ENCODE measurements at regions not wholly inside any gene's neighbourhood (a gene's known extent, or its start where the extent isn't known, plus 50 kb on each side); places are given as distances from the start of the nearest gene placed in this dataset.

GRCh38 chr9:81388831-81389230, 300.5 kb downstream of the TLE1 start:
- no peak for DNase-seq

DNA sequence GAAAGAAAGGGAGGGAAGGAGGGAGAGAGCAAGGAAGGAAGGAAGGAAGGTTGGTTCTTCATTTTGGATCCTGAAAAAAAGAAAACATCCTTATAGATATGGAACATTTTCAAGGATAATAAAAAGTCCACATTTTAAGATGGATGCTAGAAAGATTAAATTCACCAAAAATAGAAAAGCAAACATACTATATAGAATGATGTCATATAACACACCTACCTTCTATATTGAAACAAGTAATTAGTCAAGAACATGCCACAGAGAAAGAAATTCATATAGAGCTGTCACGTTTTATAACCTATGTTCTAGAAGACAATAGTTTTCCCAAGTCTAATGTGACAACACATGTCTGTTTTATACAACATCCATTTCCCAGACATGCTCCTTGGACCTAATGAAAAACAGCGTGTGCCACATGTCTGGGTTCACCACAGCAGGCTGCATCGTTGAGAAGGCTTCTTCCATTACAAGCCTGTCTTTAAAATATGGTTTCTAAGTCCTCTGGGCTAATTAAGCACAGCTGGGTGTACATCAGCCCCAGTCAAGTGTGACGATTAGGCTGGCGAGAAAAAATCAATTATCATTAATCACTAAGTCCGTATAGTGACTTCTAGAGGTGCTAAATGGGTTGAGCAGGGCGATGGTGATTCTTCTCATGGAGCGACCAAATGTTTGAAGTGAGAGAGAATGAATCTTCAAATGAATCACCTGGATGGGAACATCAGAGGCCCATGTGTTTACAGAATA, 301.8 kb downstream of the TLE1 start:
- no peak for DNase-seq

DNA sequence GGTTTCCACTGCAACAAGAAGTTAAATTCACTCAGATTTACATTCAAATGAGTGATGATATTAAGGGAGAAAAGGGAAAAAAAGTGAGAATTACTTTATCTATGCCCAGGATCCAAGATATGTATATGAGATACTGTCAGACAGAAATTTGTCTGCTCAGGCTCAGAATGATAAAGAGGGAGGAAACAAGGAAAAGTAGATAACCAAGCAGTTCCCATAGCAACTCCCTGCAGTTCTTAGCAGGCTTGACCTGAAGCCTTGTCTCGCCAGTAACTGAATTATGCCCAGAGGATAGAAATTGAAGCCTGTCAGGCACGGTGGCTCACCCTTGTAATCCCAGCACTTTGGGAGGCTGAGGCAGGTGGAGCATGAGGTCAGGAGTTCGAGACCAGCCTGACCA, 304.4 kb downstream of the TLE1 start:
- no peak for DNase-seq

DNA sequence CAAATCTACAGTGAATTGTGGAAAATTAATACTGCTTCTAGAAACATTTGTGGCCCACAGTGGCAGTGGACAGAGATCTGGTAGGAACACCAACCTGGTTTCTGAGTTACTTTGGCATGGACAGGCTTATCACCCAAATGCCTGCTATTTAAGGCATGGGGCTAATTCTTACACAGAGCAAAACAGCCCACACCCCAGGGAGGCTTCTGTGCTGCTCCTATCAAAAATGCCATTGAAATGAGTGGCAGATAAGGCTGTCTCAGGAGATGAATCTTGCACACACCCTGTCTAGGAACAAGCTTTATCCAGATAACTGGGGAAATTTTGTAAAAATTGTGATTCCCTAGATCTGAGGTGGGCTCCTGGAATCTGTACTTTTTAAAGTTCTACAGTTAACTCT, 307.1 kb downstream of the TLE1 start:
- no peak for DNase-seq

GRCh38 chr9:81381694-81382093, 307.7 kb downstream of the TLE1 start:
- no peak for DNase-seq

GRCh38 chr9:81380504-81381359, 308.6 kb downstream of the TLE1 start:
- DNase-seq: no peak

GRCh38 chr9:81379655-81380054, 309.7 kb downstream of the TLE1 start:
- no peak for DNase-seq

- no peak for DNase-seq
Observed at GRCh38 chr9:81377921-81378320, 311.4 kb downstream of the TLE1 start.

DNA sequence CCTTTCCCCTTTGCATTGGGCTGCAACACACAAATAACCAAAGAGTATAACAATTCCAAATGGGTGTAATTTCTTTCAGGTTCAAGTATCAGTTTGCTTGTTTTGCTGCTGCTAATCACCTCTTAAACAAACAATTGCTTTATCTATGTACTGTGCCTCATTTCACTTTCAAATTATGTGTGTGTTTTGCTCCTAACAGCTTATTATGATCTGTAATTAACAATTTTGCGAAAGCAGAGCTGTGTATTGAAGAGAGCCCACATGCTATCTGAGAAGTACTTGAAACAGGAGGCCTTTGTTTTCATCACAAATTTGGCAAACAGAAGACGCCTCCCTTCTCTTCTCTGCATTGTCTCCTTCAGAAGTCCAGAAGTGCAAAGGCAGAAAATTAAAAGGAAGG, 312.0 kb downstream of the TLE1 start:
- DNase-seq: no peak

DNA sequence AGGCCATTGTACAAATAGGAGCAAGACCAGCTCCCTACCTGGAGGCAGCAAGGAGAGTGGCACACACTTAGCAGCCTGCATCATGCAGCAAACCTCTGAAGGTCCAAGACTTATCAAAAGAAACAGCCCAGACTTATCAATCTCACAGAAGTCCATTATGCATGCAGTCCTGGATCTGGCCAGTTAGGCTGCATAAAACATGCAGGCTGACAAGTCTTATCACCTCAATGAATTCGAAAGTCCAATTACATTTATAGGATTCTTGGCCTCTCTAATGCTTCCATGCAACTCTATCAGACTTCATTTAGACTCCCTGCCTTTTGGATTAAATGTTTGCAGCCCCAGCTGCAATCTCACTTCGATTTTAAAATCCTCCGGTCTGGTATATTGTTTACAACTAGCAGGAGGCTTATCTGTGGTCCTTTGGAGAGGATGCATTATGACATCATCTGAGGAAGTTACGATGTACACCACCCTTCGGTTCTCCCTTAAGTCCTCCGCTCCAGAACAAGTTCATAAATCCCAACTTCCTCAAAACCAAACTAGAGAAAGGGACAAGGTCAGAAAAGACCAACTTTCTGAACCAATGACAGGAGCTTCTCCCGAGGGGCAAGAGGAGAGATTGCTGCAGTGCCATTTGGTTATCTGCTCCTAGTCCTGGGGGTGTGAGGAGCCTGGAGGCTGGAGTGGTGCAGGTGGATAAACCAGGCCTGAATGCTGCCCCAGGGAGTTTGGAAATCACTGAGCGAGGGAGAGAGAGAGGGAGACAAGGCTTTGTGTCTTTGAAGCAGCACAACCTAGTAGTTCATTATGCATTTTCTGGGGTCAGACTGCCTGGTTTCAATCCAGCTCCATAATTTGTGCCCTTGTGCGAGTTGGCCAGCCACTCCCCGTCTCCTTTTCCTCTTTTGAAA, 313.9 kb downstream of the TLE1 start:
- DNase-seq: no peak

DNA sequence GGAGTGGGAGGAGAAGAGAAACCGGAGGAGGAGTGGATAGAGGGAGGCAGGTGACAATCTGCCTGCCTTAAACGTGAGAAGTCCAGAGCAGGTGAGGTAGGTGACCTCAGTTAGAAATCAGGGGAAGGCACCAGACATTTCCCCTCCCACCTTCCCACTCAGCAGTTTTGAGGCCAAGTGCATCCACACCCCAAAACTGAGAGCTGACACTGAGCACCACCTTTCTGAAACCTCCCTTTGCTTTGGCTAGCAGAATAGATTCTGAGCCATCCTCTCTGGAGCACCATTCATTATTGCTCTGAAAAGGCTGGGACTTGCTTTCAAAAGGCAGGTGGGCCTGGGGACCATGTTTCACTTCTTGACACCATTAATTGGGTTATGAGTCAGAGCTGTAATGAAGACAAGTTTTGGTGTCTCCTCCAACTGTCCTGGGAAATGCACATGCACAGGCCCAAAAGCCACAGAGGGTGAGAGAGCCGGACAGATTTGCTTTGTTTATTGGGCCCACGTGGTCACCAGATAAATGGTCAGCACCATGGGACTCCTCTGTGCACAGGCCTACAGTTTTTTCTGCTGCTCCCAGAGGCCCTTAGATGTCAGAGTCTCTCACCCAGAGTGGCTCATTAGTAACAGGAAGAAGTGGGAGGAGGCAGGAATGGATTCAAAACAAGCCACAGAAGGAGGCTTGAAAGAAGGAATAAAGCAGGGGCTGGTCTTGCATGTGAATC, 314.7 kb downstream of the TLE1 start:
- no peak for DNase-seq

GRCh38 chr9:81373294-81373693, 316.1 kb downstream of the TLE1 start:
- DNase-seq: no peak

DNA sequence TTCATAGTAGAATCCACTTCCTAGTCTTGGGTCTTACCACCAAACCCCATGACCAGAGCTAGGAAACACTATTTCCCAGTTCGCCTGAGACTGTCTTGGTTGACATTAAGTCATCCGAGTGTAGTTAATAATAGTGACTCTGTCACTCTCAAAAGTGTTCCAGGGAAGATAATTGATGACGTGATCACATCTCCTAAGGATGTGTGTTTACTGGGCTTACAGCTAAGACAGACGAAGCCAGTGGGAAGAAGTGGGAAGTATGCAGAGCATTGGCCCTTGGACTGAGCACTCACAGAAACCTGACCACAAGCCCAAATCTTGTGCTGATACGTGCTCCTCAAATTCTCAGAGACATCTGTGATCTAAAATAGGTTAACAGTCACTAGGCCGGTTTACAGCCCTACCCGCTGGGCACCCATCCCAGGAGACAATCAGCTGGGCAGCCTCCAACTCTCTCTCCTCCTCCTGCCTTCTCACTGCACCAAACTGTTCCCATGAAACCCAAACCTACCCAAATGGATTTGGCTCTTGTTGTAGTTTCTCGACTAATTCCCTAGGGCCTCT, 316.6 kb downstream of the TLE1 start:
- no peak for DNase-seq

- no peak for DNase-seq
Observed at GRCh38 chr9:81371824-81372223, 317.5 kb downstream of the TLE1 start.

GRCh38 chr9:81370650-81371049, 318.7 kb downstream of the TLE1 start:
- DNase-seq: no peak

DNA sequence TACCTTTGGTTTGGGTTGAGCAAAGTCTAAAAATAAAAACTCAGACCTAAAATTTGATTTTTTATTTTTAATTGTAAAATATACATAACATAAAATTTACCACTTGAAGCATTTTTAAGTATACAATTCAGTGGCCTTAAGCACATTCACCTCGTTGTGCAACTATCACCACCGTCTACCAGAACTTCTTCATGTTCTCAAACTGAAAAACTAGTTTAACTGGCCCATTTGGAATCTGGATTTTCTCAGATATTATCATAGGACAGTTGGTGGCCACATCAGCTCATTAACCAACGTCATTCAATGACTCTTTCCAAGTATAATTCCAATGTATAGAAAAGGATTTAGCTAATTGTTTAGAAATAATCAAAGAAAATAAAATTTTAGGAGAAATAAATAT, 319.3 kb downstream of the TLE1 start:
- no peak for DNase-seq

DNA sequence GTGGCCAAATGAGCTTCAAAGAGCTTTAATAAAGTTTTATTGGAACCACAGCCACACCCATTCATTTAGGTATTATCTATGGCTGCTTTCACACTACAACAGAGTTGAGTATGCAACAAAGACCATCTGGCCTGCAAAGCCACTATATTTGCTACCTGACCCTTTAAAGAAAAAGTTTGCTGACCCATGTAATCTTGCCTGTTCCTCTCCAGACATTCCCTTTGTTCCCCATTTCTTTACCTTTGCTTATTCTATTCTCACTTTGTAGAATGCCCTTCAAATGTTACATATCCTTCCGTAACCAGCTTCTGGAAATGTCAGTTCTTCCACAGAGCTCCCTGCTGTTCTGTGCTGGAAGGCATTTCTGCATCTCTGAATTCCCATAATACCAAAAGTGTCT, 320.2 kb downstream of the TLE1 start:
- DNase-seq: no peak

DNA sequence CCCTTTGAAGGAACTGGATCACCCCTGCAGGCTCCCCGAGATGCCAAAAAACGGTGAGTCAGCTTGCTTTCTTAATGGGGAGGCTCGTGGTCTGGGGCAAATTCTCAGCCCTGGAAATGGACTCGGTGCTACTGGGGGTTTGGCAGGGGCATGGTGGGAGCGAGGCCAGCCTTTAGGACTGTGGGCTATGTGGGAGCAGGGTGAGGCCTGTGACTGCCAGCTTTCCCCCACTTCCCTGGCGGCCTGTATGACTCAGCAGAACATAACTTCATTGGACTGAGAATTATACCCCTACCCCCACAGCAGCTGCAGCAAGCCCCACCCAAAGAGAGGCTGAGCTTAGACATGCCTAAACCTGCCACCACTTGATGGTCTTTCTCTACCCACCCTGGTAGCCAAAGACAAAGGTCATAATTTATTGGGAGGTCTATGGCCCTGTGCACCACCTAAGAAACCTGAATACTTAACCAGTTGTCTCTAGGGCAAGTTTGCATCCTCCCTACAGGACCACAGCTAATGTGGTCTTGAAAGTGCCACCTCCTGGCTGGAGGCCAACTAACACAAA, 325.3 kb downstream of the TLE1 start:
- DNase-seq: no peak

DNA sequence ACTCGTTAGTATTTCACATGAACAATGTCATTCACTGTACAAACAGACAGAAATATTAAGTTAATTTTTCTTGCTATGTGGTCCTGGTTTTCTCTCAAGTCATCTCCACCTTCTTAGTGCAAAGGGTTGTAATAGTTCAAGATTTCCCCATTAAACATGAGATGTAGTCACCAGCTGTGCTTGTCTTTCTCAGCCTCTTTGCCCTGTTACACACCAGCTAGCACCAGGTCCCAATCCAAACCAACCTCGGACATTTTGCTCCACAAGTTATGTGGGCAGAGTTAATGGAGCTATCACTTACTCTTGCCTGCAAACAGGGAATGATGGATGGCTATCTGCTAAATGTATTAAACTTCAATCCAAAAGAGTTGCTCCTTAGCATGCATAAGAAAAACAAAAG, 328.1 kb downstream of the TLE1 start:
- DNase-seq: no peak

DNA sequence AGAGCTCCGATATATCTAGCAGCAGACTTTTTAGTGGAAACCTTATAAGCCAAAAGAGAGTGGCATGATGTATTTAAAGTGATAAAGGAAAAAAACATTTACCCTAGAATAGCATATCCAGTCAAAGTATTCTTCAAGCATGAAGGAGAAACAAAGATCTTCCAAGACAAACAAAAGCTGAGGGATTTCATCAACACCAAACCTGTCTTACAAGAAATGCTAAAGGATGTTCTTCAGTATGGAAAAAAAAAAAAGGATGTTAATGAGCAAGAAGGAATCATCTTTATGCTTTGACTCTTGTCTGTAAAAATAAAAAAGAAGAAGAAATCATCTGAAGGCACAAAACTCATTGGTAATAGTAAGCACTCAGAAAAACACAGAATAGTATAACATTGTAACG, 338.2 kb downstream of the TLE1 start:
- DNase-seq: no peak

DNA sequence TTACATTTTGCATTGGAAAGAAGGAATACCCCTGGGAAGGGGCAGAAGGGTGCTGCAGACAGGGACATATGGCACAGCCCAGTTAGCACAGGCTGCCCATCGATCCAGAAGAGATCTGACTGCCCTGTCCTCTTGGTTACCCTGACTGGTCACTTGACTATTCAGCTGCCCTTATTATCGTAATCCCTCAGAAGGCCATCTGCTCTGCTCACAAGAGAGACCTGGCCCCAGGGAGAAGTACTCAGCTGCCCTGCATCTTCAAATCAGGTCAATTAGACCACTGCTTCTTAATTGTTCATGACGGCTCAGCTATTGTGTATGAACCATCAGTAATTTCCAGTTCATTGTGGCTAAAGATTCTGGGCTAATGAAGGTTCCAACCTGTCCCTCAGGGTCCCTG, 345.0 kb downstream of the TLE1 start:
- DNase-seq: no peak

DNA sequence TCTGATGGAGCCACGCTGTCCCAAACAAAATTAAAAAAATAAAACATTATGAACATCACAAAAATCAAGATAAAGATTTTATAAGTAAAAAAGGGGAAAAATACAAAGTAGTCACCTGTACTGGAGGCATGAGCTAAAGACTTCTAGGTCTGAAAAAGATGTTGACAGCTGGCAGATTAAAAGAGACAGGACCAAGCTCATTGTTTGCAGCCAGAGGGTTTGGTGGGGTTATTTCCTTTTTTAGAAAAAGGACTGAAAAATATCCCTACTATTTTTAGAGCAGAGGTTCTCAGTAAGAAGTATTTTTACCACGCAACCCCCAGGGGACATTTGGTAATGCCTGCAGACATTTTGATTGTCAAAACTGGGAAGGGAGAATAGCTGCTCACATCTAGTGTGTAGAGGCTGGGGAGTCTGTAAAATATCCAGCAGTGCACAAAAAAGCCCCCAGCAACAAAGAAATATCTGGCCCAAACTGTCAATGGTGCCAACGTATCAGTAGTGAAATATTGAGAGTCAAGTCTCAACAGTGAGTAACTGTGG, 353.4 kb downstream of the TLE1 start:
- DNase-seq: no peak
